Sigmoid colon (tissue), 4 donors: ENCODE measurements at regions not wholly inside any gene's neighbourhood (a gene's known extent, or its start where the extent isn't known, plus 50 kb on each side); places are given as distances from the start of the nearest gene placed in this dataset.
"Not testable (repeated sequence)": the region's sequence is repeated elsewhere in the genome, so short reads cannot be mapped to it uniquely, and the experiment has no call there.

Experiments
- CTCF ChIP-seq, 4 experiments: fragments of 450-650 bp in 3 of 4; fragments of 200-600 bp in 1 of 4; IDR thresholded peaks; one replicate each; pipeline ENCODE4 v1.5.1; 2016 to 2019; ENCODE audit warnings: antibody characterized with exemption in 4 of 4, mild to moderate bottlenecking in 3 of 4, moderate library complexity in 2 of 4
- EP300 ChIP-seq, 4 donors: sonication (generic); formaldehyde crosslinking; IDR thresholded peaks; one replicate each; pipeline ENCODE4 v1.6.1; 2017; ENCODE audit warnings: antibody characterized with exemption in 4 of 4

- TF ChIP-seq CTCF, EP300 (IDR thresholded peaks at IDR 0.05): not testable (repeated sequence)
Measured at GRCh38 chr7:4391103-4391502, 291.0 kb upstream of the FOXK1 start.
